Stomach (tissue), 8 donors: ENCODE measurements at regions not wholly inside any gene's neighbourhood (a gene's known extent, or its start where the extent isn't known, plus 50 kb on each side); places are given as distances from the start of the nearest gene placed in this dataset.

Experiments used
- DNase-seq, 2 donors: peaks; one replicate each; pipeline versions ENCODE4 v3.0.0 to v3.0.0-alpha.2; 2013 to 2019
- H3K27ac ChIP-seq, 5 donors: fragments of 200-600 bp in 4 of 5; sonication (generic) in 4 of 5; one replicate each; pipeline ENCODE4 v1.5.1; 2013 to 2019; ENCODE audit warnings: mild to moderate bottlenecking in 1 of 5, moderate library complexity in 1 of 5
- H3K27me3 ChIP-seq, 3 donors: fragments of 200-600 bp; sonication (generic); one replicate each; pipeline ENCODE4 v1.5.1; 2017 to 2019; ENCODE audit warnings: mixed run types in 1 of 3
- H3K36me3 ChIP-seq, 4 donors: fragments of 200-600 bp; sonication (generic); 1 replicate in 3 of 4; 2 replicates in 1 of 4; pipeline ENCODE4 v1.5.1; 2016 to 2019
- H3K4me1 ChIP-seq, 4 donors: fragments of 200-600 bp; sonication (generic); one replicate each; pipeline ENCODE4 v1.5.1; 2016 to 2019
- H3K4me3 ChIP-seq, 4 donors: fragments of 200-600 bp; sonication (generic) in 3 of 4; one replicate each; pipeline ENCODE4 v1.5.1; 2016 to 2019; ENCODE audit warnings: mild to moderate bottlenecking in 1 of 4
- H3K9me3 ChIP-seq, 4 donors: fragments of 200-600 bp; sonication (generic); one replicate each; pipeline ENCODE4 v1.5.1; 2016 to 2019
- CTCF ChIP-seq, 7 experiments: fragments of 450-650 bp in 4 of 7; fragments of 200-600 bp in 3 of 7; sonication (generic) in 3 of 7; IDR thresholded peaks; one replicate each; pipeline ENCODE4 v1.5.1; 2016 to 2019; ENCODE audit warnings: antibody characterized with exemption in 7 of 7, control low read depth in 2 of 7, mild to moderate bottlenecking in 1 of 7
- EP300 ChIP-seq: sonication (generic); formaldehyde crosslinking; IDR thresholded peaks from one replicate; pipeline ENCODE4 v1.6.1; 2017; ENCODE audit warnings: antibody characterized with exemption
- POLR2A ChIP-seq, 4 donors: fragments of 450-650 bp; IDR thresholded peaks; one replicate each; pipeline ENCODE4 v1.6.1; 2016; ENCODE audit warnings: antibody characterized with exemption in 4 of 4, control low read depth in 2 of 4, mild to moderate bottlenecking in 1 of 4, moderate library complexity in 1 of 4
- POLR2AphosphoS5 ChIP-seq, 3 donors: sonication (generic); formaldehyde crosslinking; IDR thresholded peaks; one replicate each; pipeline ENCODE4 v1.6.1; 2016; ENCODE audit warnings: antibody characterized with exemption in 3 of 3
- WGBS, 5 donors: extraction: QIAGEN DNeasy Blood & Tissue Kit in 3 of 5; methylation state at CpG; one replicate each; pipeline versions ENCODE4 v1.1.5 to v1.1.7; 2013 to 2018; 5-methylcytosine and 5-hydroxymethylcytosine counted together
- intact Hi-C: fragments of 100-400 bp; cut with DNase I; formaldehyde crosslinking; loops from one replicate; pipeline ENCODE4 v1.15.1; 2023; ENCODE audit warnings: low total_unique reads
- donor health status: healthy with polysubstance abuse.
- donor health status: Bipolar disorder and iron deficiency.
- donor health status: healthy.

- no peak for DNase-seq
- Histone ChIP-seq H3K27ac (no peak overlapping the region), H3K27me3 (peaks cover 0 to 23% (median 0%) of the 10 kb centered on the region in 3 donors), H3K36me3 (no peaks in the 10 kb centered on the region), H3K9me3 (no peaks in the 10 kb centered on the region), H3K4me1 (peaks cover 0 to 8% (median 0%) of the 10 kb centered on the region in 4 donors), H3K4me3 (no peak overlapping the region)
- intact Hi-C loops, result no loop called here
- WGBS, 5 donors, result 78 to 85% (median 80%) methylated on average over 6 of the region's 6 CpGs
- no peak for TF ChIP-seq CTCF (IDR thresholded peaks at IDR 0.05)
- TF ChIP-seq POLR2AphosphoS5 (IDR thresholded peaks at IDR 0.05), result no peak
- no peak for TF ChIP-seq EP300
- no peak for TF ChIP-seq POLR2A (IDR thresholded peaks at IDR 0.05)
Measured at GRCh38 chr2:120611016-120611415, 124.7 kb upstream of the GLI2 start.

GRCh38 chr2:120611961-120612360, 123.7 kb upstream of the GLI2 start:
- Histone ChIP-seq H3K36me3 (no peaks in the 10 kb centered on the region), H3K9me3 (no peaks in the 10 kb centered on the region), H3K27ac (no peak overlapping the region), H3K4me3 (no peak overlapping the region), H3K27me3 (peaks cover 0 to 14% (median 0%) of the 10 kb centered on the region in 3 donors), H3K4me1 (peaks cover 0 to 8% (median 0%) of the 10 kb centered on the region in 4 donors)
- TF ChIP-seq CTCF (IDR thresholded peaks at IDR 0.05) (no peak), EP300 (no peak), POLR2A (IDR thresholded peaks at IDR 0.05) (no peak), POLR2AphosphoS5 (IDR thresholded peaks at IDR 0.05) (no peak)
- WGBS, 5 donors, result 82 to 96% (median 84%) methylated on average over 13 of the region's 13 CpGs
- intact Hi-C loops, result no loop called here
- DNase-seq, result no peak

- no peak overlapping the region for H3K4me3 ChIP-seq
- WGBS, 5 donors, result 80 to 89% (median 86%) methylated on average over 7 of the region's 7 CpGs
- H3K4me1 ChIP-seq, result peaks cover 0 to 8% (median 0%) of the 10 kb centered on the region in 4 donors
- no peak for DNase-seq
- no peaks in the 10 kb centered on the region for H3K9me3 ChIP-seq
- H3K27ac ChIP-seq, result no peak overlapping the region
- no peaks in the 10 kb centered on the region for H3K36me3 ChIP-seq
- no peak for TF ChIP-seq POLR2A (IDR thresholded peaks at IDR 0.05)
- no peak for TF ChIP-seq EP300
- no peak for TF ChIP-seq POLR2AphosphoS5 (IDR thresholded peaks at IDR 0.05)
- no peak for TF ChIP-seq CTCF (IDR thresholded peaks at IDR 0.05)
- intact Hi-C loops, result no loop called here
- H3K27me3 ChIP-seq, result peaks cover 0 to 12% (median 0%) of the 10 kb centered on the region in 3 donors
Measured at GRCh38 chr2:120612471-120612870, 123.2 kb upstream of the GLI2 start.

GRCh38 chr2:120612931-120613330, 122.7 kb upstream of the GLI2 start:
- Histone ChIP-seq H3K27ac (no peak overlapping the region), H3K27me3 (peaks cover 0 to 7% (median 0%) of the 10 kb centered on the region in 3 donors), H3K9me3 (no peaks in the 10 kb centered on the region), H3K36me3 (no peaks in the 10 kb centered on the region), H3K4me1 (peaks cover 0 to 8% (median 0%) of the 10 kb centered on the region in 4 donors), H3K4me3 (no peak overlapping the region)
- 53 to 66% (median 58%) methylated on average over 7 of the region's 7 CpGs for WGBS, 5 donors
- intact Hi-C loops, result no loop called here
- peak in 1 of 2 donors; percentile 35 for DNase-seq
- no peak for TF ChIP-seq POLR2A (IDR thresholded peaks at IDR 0.05)
- no peak for TF ChIP-seq POLR2AphosphoS5 (IDR thresholded peaks at IDR 0.05)
- TF ChIP-seq CTCF (IDR thresholded peaks at IDR 0.05), result no peak
- no peak for TF ChIP-seq EP300
